ENCODE measurements at regions not wholly inside any gene's neighbourhood (a gene's known extent, or its start where the extent isn't known, plus 50 kb on each side); places are given as distances from the start of the nearest gene placed in this dataset.

DNA sequence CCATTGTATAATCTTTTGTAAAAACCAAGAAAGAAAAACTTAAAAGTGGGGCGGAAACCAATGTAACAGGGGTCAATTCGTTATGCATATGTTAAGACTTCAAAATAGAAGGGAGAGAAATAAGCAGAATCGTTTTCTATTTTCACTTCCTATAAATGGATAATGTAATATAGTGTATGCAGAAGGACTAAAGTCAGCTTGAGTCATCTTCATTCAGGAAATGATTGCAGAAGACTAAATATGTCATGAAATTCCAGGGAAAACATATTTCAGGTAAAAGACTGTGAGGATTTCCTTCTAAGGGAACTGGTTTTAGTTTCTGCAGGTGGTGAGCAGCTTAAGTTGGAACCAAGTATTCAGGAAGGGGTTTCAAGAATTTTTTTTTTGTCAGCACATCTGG lies 753.3 kb downstream of the IRX1 start:
- no peak for DNase-seq

DNA sequence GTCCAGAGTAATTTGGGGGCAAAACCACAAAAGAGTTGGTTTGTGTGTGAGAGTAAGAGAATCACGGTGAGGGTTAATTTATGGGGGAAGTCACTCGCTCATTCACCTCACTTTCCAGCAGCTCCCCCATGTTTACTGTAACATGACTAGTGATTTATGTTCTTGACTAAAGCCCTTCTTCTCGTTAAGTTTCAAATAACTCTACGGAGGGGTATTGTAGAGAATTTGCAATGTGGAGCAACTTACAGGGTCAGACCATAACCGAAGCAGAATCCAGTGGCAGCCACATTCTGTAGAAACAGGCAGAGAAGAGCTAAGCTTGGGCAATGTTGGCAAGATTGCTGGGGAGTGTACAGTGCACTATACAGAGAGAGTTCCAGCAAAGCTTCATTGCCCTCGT lies 760.6 kb downstream of the IRX1 start:
- DNase-seq: no peak

DNA sequence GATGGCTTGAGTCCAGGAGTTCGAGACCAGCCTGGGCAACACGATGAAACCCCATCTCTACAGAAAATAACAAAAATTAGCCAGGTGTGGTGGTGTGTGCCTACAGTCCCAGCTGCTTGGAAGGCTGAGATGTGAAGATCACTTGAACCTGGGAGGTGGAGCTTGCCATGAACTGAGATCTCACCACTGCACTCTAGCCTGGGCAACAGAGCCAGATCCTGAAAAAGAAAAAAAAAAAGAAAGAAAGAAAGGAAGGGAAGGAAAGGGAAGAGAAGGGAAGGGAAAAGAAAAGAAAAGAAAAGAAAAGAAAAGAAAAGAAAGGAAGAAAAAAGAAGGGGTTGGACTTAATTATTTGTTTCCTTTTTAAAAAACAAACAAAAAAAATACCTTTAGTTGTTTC lies 764.2 kb downstream of the IRX1 start:
- DNase-seq: no peak

DNA sequence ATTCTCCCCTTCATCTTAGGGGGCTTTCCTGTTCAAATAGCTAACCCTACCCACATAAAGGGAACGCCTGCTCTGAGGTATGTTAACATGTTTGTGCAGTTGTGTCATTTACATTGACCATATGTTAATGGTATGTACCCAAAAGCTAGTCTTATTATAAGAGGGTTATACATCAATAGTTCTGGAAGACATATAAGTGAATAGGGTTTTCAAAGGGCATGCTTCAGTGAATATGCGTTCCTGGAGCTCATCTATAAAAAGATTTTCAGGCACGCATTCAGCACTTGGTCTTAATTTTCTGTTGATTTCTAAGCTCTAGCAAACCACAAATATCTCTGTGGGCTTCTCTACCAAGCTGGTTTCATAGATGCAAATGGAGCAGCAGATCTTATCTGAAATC lies 766.1 kb downstream of the IRX1 start:
- DNase-seq: no peak

DNA sequence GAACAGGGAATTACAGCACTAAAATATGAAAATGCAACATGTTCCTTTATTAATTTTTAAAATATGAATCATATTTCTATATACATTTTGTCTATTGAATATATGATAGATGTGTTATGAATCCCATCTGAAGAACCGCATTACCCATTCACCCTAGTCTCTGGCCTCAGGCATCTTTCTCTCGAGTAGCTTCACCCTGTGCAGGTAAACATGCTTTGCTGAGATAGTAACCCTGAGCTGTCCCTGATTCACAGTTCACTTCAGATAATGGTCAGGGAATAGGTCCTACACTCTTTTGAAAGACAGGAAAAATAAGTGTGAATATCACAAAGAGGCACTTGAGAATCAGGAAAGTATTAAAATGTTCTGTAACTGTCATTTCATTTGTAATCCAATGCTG lies 766.8 kb downstream of the IRX1 start:
- DNase-seq: no peak

DNA sequence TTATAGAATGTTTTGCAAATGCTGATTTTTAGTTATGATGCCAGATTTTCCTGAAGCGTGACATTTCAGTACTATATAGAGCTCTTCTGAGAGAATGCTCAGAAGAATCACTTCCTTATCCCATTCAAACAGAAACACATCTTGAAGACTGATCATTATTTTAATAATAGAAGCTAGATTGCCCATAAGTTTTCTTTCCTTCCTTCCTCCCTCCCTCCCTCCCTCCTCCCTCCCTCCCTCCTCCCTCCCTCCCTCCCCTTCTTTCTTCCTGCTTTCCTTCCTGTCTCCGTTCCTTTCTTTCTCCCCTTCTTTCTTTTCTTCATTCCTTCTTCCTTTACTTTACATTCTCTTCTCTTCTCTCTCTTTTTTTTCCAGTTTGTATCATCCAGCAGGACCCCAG lies 767.4 kb downstream of the IRX1 start:
- DNase-seq: no peak

DNA sequence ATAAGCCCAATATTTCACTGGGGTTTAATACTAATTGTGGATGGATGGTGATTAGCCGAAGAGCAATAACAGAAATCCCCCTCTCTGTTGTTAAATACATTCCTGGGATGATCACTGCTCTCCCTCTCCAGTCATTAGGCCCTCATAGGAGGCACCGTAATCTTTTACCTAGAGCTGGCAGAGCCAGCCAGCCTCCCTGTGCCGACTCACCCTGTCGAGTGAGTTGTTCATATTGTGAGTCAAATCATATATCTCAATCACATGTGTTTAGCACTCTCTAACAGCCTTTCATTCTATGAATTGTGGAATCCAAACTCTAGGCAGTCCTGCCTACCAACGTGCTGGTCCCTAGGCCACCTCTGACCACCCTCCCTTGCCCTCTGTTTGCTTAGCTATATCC lies 771.0 kb downstream of the IRX1 start:
- DNase-seq: no peak

DNA sequence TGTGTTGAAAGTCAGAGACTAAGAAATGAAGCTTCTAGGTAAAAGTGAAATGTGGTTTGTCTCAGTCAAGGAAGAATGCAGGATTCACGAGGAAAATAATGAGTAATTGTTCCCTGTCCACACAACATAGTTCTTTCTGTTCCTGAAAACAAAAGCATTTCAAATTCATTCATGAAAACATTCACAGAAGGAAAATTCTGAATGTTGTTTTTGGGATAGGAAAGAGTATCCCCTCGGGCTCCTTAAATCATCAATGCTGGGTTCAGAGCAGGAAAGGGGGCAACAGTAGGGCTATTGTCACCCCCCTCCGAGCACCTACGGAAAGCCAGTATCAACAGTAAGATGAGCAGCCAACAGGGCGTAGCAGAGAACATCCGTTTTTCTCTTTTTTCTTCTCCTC lies 769.9 kb upstream of the ADAMTS16 start:
- DNase-seq: no peak

DNA sequence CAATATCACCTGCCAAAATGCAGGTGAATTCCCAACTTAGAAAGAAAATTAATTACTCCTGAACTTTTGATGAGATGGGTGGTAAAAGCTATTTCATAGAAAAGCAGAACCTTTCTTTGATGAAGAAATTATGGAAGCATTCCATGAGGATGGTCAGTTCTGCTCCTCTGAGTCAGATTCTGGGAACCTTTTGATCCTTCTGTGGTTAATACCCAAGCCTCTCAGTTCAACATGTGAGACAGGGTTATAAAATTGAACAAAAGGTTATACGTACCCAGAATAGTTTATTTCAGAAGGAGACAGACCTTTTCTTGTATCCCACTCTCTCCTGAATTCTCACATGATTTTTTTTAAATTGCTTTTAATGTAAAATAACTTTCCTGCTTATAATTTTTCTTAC lies 767.6 kb upstream of the ADAMTS16 start:
- no peak for DNase-seq

DNA sequence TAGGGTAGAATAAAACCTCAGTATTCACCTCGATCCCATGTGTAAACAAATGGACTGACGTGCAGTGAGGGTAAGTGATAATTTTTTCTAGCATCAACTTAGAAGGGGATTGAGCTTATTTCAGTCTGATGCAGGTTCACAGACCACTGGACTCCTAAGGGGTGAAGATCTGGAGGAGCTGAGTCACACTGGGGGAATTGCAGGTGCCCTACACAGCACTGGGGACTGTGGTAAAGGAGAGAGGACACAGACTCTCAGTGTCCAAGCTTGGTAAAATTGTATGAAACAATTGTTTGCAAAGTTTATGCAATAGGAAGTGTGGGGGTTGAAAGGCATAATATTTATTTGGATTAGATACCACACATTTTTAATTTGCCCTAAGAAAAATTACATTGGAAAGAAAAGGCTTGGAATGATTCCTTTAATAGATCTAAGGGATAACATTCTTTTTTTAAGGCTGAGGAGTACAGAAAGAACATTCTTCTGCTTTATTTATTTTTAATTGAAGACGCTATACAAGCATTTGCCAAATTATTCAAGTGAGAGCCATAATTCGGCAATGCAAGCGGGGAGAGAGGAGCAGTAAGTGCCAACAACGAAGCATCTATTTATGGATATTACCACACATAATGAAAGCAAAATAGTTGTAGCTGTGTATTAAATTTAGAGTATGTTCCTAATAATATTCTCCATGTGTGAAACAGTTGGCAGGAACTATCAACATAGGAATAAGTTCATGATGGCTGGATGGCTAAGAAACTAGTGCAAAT lies 766.9 kb upstream of the ADAMTS16 start:
- DNase-seq: no peak

DNA sequence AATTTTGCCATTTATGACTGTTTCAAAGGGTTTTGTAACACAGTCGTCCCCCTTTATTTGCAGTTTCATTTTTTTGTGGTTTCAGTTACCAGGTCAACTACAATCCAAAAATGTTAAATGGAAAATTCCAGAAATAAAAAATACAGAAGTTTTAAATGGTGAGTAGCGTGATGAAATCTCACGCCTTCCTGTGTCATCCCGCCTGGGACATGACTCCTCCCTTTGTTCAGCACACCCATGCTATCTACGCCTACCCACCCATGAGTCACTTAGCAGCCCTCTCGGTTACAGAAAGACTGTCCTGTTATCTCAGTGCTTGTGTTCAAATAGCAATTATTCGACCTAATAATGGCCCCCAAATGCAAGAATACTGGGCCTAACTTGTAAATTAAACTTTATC lies 765.3 kb upstream of the ADAMTS16 start:
- DNase-seq: no peak

DNA sequence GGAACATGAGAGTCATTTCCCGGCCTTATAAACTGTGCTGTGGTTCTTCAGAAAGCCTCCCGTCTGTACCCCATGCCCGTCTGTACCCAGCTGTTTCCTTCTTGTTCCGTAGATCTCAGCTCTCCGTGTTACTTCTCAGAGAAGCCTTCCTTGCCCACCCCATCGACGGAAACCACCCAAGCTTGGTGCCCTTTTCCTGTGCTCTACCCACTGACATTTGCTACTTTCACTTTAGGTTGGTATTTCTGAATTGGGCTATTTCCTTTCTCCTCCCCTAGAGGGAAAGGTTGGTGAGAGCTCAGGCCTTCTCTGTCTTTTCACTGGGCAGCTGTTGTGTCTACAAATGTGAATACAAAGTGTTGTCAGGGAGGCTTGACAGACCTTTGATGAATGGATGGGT lies 764.5 kb upstream of the ADAMTS16 start:
- DNase-seq: no peak

DNA sequence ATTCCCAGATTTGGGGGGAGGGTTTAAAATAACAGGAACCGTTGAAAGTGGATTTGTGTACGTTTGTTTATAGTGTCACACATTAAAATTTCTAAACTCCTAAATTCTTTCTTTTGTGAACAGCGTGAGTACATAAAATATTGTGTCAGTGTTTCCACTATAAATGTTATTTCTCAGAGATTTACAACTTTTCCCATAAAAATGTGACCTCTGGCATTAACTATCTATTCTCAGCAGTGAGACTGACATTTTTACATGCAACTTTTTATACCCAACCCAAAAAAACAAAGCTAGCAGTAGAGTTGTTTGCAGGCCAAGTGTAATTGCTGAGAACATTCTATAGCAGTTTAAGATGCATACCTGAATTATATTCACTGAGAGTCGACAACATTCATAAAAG lies 757.0 kb upstream of the ADAMTS16 start:
- no peak for DNase-seq

DNA sequence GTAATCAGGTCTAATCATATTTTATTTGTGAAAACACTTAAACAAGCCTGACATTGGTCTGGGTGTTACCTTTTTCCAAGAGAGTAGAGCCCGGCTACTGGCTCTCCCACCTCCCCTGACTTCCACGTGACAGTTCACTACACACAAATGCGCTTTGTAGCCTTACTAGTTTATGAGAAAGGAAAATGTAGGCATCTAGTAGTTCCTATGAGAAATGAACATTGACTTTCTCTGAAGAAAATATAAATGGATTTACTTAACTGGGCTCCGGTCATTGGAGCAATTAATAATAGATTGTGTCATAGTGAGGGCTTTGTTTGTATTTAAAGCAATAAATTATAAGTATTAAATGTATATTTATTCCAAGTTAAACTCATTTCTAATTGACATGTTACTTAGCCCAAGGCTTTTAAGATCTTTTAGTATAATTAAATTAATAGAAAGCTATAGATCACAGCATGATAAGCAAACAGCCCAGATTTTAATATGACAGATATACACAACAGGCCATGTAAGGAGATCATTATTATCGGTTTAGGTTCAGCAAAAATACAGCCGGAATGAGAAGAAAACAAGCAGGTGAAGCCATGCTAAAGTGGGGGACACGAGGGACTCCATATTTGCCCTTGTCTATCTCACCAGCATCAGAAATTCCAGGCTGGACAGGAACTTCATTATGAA lies 756.5 kb upstream of the ADAMTS16 start:
- DNase-seq: no peak

DNA sequence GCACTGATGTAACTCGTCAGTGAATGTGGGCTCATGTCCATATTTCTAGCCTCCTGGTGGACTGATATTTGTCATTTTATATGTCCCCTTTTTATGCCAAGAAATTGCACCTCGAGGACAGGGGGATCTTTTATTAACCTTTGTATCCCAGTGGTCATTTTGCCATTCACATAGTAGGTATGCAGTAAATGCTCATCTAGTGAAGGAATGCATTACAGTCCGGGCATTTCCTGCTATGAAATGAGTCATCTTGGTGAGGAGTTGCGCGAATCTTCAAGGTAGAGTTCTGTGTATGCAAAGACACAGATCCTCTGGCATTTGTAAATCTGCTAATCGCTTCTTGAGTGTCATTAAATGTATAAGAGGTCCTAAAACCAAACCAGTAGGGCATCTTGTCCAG lies 755.5 kb upstream of the ADAMTS16 start:
- no peak for DNase-seq

DNA sequence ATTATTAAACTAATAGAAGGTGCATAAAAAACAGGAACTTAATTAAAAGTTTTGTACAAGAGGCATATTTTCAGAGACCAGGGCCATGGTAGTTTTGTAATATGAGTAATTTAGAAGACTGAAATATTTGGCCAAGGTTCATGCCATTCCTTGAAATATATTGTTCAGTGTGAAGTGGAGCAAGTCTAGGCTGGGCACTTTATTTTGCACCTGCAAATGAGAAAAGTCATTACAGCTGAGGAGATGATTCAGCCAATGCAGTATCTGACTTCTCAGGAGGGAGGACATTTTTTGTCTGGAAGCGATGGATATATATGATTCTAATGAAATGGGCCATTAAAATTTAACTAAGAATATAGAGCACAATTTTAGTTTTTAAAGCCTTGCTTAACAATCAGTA lies 754.0 kb upstream of the ADAMTS16 start:
- DNase-seq: no peak

DNA sequence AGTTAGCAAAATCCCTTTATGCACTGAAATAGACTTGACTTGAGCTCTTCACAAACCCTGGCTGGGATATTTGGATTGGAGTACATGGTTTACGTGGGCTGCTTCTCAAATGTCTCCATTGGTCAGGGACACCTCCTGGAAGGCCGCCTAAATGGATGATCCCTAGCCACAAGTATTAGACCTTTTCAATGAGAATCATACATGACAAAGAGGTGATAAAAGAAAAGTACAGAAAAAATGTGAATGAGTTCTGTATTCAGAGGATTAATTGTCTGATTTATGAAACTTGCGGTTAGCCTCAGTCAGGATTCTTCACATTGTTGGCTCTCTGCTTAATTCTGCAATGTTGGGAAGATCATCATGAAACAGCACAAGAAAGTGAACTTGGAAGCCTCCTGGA lies 752.8 kb upstream of the ADAMTS16 start:
- no peak for DNase-seq

DNA sequence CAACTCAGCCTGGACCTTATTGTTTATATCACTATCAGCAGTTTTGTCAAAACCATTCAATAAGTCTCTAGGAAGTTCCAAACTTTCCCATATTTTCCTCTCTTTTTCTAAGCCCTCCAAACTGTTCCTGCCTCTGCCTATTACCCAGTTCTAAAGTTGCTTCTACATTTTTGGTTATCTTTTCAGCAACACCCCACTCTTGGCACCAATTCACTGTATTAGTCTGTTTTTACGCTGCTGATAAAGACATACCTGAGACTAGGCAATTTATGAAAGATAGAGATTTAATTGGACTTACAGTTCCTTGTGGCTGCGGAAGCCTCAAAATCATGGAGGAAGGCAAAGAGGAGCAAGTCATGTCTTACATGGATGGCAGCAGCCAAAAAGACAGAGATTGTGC lies 744.4 kb upstream of the ADAMTS16 start:
- no peak for DNase-seq

DNA sequence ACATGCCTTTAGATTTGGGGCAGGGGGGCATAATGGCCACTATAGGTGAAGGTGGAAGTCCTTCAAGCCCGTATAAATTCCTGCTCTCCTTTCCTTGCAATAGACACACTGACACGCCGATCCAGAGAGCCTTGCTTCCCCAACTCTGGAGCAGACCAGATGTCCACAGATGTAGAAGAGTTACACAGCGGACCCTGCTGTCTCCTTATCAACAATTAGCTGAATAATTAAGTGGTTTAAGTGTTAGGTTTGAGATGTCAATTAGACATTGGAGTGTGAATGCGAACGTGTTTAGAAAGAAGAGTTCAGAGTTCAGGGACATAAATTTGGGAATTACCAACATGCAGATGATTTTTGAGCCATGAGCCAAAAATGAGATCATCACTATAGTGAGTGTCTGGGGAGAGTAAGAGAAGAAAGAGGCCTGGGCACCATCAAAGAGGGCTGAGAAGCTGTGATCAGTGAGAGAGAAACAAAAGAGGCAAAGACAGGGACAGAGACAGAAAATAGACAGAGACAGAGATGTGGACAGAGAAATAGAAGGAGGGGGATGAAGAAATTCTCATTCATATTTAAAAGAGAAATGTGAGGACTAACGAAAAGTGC lies 734.4 kb upstream of the ADAMTS16 start:
- DNase-seq: no peak

DNA sequence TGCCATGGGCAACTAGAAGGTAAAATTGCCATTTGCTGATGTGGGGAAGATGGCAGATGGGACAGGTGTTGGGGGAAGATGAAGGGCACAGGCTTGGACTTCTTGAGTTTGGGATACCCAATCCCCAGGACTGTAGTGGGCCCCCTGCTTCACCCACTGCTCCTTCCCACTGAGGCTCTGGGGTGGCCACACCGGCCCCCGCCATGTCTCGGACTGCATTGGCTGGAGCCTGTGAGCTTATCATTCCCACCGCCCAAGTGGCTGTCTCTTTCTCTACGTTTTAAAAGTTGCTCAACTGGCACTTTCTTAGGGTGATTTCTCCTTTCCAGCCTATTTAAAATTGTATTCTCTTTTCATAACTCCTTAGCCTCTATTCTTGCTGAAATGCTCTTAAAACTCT lies 730.0 kb upstream of the ADAMTS16 start:
- DNase-seq: no peak

DNA sequence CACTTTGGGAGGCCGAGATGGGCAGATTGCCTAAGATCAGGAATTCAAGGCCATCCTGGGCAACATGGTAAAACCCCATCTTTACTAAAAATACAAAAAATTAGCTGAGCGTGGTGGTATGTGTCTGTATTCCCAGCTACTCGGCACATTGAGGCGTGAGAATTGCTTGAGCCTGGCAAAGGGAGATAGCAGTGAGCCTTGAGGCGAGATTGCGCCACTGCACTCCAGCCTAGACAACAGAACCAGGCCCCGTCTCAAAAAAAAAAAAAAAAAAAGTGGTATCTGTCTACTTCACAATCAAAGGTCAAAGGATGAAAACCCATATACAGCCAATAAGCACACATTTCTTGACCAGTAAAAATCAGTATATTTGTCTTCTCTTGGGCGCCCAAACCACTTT lies 728.5 kb upstream of the ADAMTS16 start:
- DNase-seq: no peak

DNA sequence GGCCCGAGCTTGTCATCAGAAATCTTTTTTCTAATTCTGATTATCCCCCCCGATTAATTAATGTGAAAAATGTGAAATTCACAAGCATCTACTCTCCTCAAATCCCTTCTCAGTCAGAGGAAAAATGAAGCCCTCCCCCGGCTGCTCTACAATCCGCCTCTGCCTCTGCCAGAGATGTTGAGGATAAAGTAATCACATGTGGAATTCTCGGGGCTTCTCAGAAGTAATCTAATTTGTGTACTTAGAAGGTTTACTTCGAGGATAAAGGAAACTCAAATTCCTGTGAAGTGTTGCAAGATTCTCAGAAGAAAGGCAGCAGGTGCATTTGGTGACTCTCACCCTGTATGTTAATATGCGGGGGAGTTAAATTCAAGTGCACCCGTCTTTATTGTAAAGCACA lies 726.1 kb upstream of the ADAMTS16 start:
- no peak for DNase-seq

DNA sequence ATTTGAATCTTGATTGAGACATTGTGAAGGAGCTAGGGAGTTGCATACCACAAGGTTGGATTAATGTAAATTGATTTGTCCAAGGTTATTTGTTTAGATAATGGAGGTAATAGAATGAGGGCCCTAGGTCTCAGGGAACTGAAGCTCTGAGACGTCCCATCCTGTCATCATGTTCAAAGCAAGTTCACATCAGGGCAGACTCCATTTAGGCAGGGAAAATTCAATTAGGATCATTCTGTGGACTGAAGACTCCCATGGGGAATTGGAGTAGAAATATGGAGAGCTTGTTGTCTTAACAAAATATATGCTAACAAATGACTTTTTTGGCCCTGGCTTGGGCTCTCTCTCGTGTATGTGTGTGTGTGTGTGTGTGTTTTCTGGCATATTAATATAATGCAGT lies 722.0 kb upstream of the ADAMTS16 start:
- DNase-seq: no peak

DNA sequence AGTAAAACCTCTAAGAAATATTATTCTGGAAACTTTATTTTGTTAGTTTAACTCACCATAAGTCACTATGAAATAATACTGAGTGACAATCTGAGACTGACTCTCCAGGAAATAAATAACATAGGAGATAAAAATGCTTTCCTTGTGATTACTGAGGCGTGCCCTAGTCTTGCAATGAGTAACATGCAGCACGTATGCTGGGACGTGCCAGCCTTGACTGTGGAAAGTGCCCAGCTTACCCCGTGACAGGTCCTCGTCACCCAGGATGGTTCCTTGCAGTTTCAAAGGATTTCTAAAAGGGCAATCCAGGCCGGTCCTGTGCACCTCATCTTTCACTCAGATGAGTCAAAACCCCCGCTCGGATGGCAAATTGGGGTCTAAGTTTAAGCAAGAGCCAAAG lies 720.8 kb upstream of the ADAMTS16 start:
- DNase-seq: no peak

DNA sequence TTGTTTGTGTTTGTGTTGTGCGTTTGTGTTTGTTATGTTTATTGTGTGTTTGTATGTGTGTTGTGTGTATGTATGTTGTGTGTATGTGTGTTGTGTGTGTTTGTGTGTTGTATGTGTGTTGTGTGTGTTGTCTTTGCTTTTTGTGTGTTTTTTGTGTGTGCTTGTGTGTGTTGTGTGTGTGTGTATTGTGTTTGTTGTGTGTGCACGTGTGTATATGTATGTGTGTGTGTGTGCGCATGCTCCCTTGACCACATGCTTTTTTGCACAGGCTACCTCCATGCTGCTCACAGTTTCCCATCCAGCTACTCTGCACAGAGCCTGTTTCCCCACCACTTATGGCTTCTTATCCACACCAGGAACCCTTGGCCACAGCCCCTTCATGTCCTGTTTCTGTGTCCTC lies 720.0 kb upstream of the ADAMTS16 start:
- DNase-seq: no peak

Data from effector CD4-positive, alpha-beta T cell (primary cell).